Neural cell (in vitro differentiated cells): ENCODE measurements at regions not wholly inside any gene's neighbourhood (a gene's known extent, or its start where the extent isn't known, plus 50 kb on each side); places are given as distances from the start of the nearest gene placed in this dataset.

Experiments
- H2AFZ ChIP-seq: fragments of 200-600, 300-800 bp; sonication (generic), shearing (Covaris generic); 2 replicates; pipeline ENCODE4 v1.6.0; 2014; ENCODE audit warnings: low read depth, mild to moderate bottlenecking, antibody characterized with exemption, low read length, moderate library complexity
- H3F3A ChIP-seq: fragments of 200-600 bp; shearing (Covaris generic); 2 replicates; pipeline ENCODE4 v1.6.1; 2016; ENCODE audit warnings: mild to moderate bottlenecking, moderate library complexity, mixed read lengths, antibody characterized with exemption, low read length; ENCODE audit not compliant: insufficient read depth, poor library complexity, severe bottlenecking
- H3K27ac ChIP-seq: fragments of 200-600, 300-800 bp; sonication (generic), shearing (Covaris generic); 2 replicates; pipeline ENCODE4 v1.5.1; 2014; ENCODE audit warnings: mild to moderate bottlenecking, low read length, moderate library complexity
- H3K27me3 ChIP-seq: fragments of 300-800, 200-600 bp; sonication (generic), shearing (Covaris generic); 2 replicates; pipeline ENCODE4 v1.6.0; 2014; ENCODE audit warnings: mild to moderate bottlenecking, low read depth, low read length, moderate library complexity; ENCODE audit not compliant: insufficient read depth
- H3K36me3 ChIP-seq: fragments of 300-800, 200-600 bp; sonication (generic), shearing (Covaris generic); 2 replicates; pipeline ENCODE4 v1.5.1; 2014; ENCODE audit warnings: mild to moderate bottlenecking, antibody characterized with exemption, low read length, moderate library complexity; ENCODE audit not compliant: insufficient read depth
- H3K4me2 ChIP-seq: fragments of 300-800, 200-600 bp; sonication (generic), shearing (Covaris generic); 2 replicates; pipeline ENCODE4 v1.6.0; 2014; ENCODE audit warnings: mild to moderate bottlenecking, low read length
- H3K4me3 ChIP-seq: fragments of 300-800, 200-600 bp; sonication (generic), shearing (Covaris generic); 2 replicates; pipeline ENCODE4 v1.5.1; 2014; ENCODE audit warnings: mild to moderate bottlenecking, low read length, moderate library complexity
- H3K79me2 ChIP-seq: fragments of 200-600 bp; shearing (Covaris generic); replicated peaks from 2 replicates; pipeline ENCODE4 v1.6.0; 2014; ENCODE audit warnings: mild to moderate bottlenecking, low read length, moderate library complexity; ENCODE audit not compliant: insufficient read depth
- H3K9ac ChIP-seq: fragments of 300-800, 200-600 bp; sonication (generic), shearing (Covaris generic); 2 replicates; pipeline ENCODE4 v1.6.1; 2016; ENCODE audit warnings: mild to moderate bottlenecking, low read length, mixed read lengths
- H3K9me2 ChIP-seq: fragments of 200-600 bp; shearing (Covaris generic); 2 replicates; pipeline ENCODE4 v1.6.1; 2016; ENCODE audit warnings: mild to moderate bottlenecking, low read length, mixed read lengths; ENCODE audit not compliant: insufficient read depth
- H3K9me3 ChIP-seq: fragments of 200-600, 300-800 bp; sonication (generic), shearing (Covaris generic); 2 replicates; pipeline ENCODE4 v1.6.1; 2016; ENCODE audit warnings: mild to moderate bottlenecking, mixed run types, low read length, moderate library complexity, mixed read lengths
- H4K20me1 ChIP-seq: fragments of 200-600 bp; shearing (Covaris generic); 2 replicates; pipeline ENCODE4 v1.6.1; 2016; ENCODE audit warnings: mild to moderate bottlenecking, mixed run types; ENCODE audit not compliant: insufficient read depth
- CTCF ChIP-seq: fragments of 450-650 bp; IDR thresholded peaks from 2 replicates; pipeline ENCODE4 v1.5.1; 2014; ENCODE audit warnings: antibody characterized with exemption, mild to moderate bottlenecking, moderate library complexity; ENCODE audit not compliant: poor library complexity, severe bottlenecking
- EP300 ChIP-seq: fragments of 450-650 bp; conservative IDR thresholded peaks from 2 replicates; pipeline ENCODE4 v1.6.1; 2014; ENCODE audit warnings: antibody characterized with exemption, mild to moderate bottlenecking, moderate library complexity; ENCODE audit not compliant: poor library complexity, severe bottlenecking
- EZH2 ChIP-seq: fragments of 200-600, 300-800 bp; shearing (Covaris generic), sonication (generic); IDR thresholded peaks from 2 replicates; pipeline ENCODE4 v1.6.1; 2014; ENCODE audit warnings: antibody characterized with exemption, low read length, borderline replicate concordance, mild to moderate bottlenecking; ENCODE audit not compliant: insufficient read depth, poor library complexity, severe bottlenecking
- POLR2AphosphoS5 ChIP-seq: IDR thresholded peaks from 2 replicates; pipeline ENCODE4 v1.6.1; 2012
- RAD21 ChIP-seq: fragments of 450-650 bp; conservative IDR thresholded peaks from 2 replicates; pipeline ENCODE4 v1.6.1; 2014; ENCODE audit warnings: antibody characterized with exemption, mild to moderate bottlenecking, moderate library complexity
- REST ChIP-seq: IDR thresholded peaks from 2 replicates; pipeline ENCODE4 v1.6.1; 2012; ENCODE audit warnings: borderline replicate concordance
- SMC3 ChIP-seq: fragments of 450-650 bp; conservative IDR thresholded peaks from 2 replicates; pipeline ENCODE4 v1.6.1; 2014; ENCODE audit warnings: antibody characterized with exemption, mild to moderate bottlenecking, moderate library complexity; ENCODE audit not compliant: poor library complexity
- TAF1 ChIP-seq: IDR thresholded peaks from 2 replicates; pipeline ENCODE4 v1.6.1; 2012; ENCODE audit warnings: low read depth

- TF ChIP-seq CTCF (no peak), EP300 (no peak), SMC3 (no peak), POLR2AphosphoS5 (no peak), REST (no peak), TAF1 (no peak)
- H3K36me3 ChIP-seq, result no peaks in the 10 kb centered on the region
- no peaks in the 10 kb centered on the region for H3K9me3 ChIP-seq
Observed at GRCh38 chr4:59647500-59647899, 1552.6 kb upstream of the ADGRL3 start.

GRCh38 chr4:59650861-59651260 lies 1549.3 kb upstream of the ADGRL3 start:
- no peaks in the 10 kb centered on the region for H3K79me2 ChIP-seq
- H3K27ac ChIP-seq, result no peak overlapping the region
- no peak overlapping the region for H3K4me3 ChIP-seq
- H3K27me3 ChIP-seq, result no peaks in the 10 kb centered on the region
- H3K36me3 ChIP-seq, result no peaks in the 10 kb centered on the region
- H4K20me1 ChIP-seq, result no peaks in the 10 kb centered on the region
- no peak overlapping the region for H2AFZ ChIP-seq
- no peak overlapping the region for H3K4me2 ChIP-seq
- H3F3A ChIP-seq, result no peaks in the 10 kb centered on the region
- TF ChIP-seq RAD21 (no peak), EP300 (no peak), REST (no peak), CTCF (no peak), EZH2 (no peak), TAF1 (no peak)
- no peaks in the 10 kb centered on the region for H3K9me2 ChIP-seq
- H3K9me3 ChIP-seq, result no peaks in the 10 kb centered on the region
- H3K9ac ChIP-seq, result no peak overlapping the region

More at GRCh38 chr4:59647500-59647899, 1552.6 kb upstream of the ADGRL3 start:
- Histone ChIP-seq H3K4me3 (no peak overlapping the region), H3K9ac (no peak overlapping the region), H3K9me2 (no peaks in the 10 kb centered on the region), H4K20me1 (no peaks in the 10 kb centered on the region), H3K79me2 (no peaks in the 10 kb centered on the region), H2AFZ (no peak overlapping the region), H3K4me2 (no peak overlapping the region), H3K27me3 (no peaks in the 10 kb centered on the region), H3F3A (no peaks in the 10 kb centered on the region), H3K27ac (no peak overlapping the region)
